OCI-LY7 (cell line): ENCODE measurements at regions not wholly inside any gene's neighbourhood (a gene's known extent, or its start where the extent isn't known, plus 50 kb on each side); places are given as distances from the start of the nearest gene placed in this dataset.

Source experiments
- BruUV-seq: library from RNA; stranded (reverse); fragments of 400-500 nt; replicated peaks from 2 replicates; lab custom pipeline; 2021; lab: Mats Ljungman, UMichigan
- CTCF ChIA-PET: fragments of 300-600 bp; sonication (Branson Sonifier 250); formaldehyde crosslinking; loops from one replicate; lab custom pipeline; 2022; ENCODE audit warnings: antibody characterized with exemption; ENCODE audit not compliant: unreplicated experiment; lab: Charles Lee
- POLR2A ChIA-PET: fragments of 300-600 bp; sonication (Branson Sonifier 250); formaldehyde crosslinking; loops from one replicate; lab custom pipeline; 2022; ENCODE audit warnings: antibody characterized with exemption; lab: Charles Lee
- DNase-seq: peaks from one replicate; pipeline ENCODE4 v3.0.0-alpha.2; 2015; ENCODE audit warnings: low spot score
- H2AFZ ChIP-seq: fragments of 200-600 bp; sonication (generic), shearing (Covaris generic); 2 replicates; pipeline ENCODE4 v1.6.1; 2014; ENCODE audit warnings: mild to moderate bottlenecking, antibody characterized with exemption, low read length, moderate library complexity
- H3K27ac ChIP-seq: fragments of 200-600 bp; sonication (generic); 2 replicates; pipeline ENCODE4 v1.5.1; 2014; ENCODE audit warnings: mixed run types, low read depth, mild to moderate bottlenecking, moderate library complexity, low read length, inconsistent platforms; ENCODE audit not compliant: poor library complexity, severe bottlenecking
- H3K36me3 ChIP-seq: fragments of 200-600 bp; sonication (generic); 2 replicates; pipeline ENCODE4 v1.6.1; 2014; ENCODE audit warnings: mild to moderate bottlenecking, antibody characterized with exemption, low read length, moderate library complexity, mixed read lengths; ENCODE audit not compliant: insufficient read depth
- H3K4me1 ChIP-seq: fragments of 200-600 bp; sonication (generic); 2 replicates; pipeline ENCODE4 v1.5.1; 2014; ENCODE audit warnings: mild to moderate bottlenecking, low read length; ENCODE audit not compliant: insufficient read depth, poor library complexity, severe bottlenecking
- H3K4me2 ChIP-seq: fragments of 200-600 bp; sonication (generic); 2 replicates; pipeline ENCODE4 v1.6.1; 2014; ENCODE audit warnings: mild to moderate bottlenecking, low read length
- H3K4me3 ChIP-seq: fragments of 200-600 bp; sonication (generic); 2 replicates; pipeline ENCODE4 v1.5.1; 2014; ENCODE audit warnings: mild to moderate bottlenecking, low read depth, low read length; ENCODE audit not compliant: poor library complexity, severe bottlenecking
- H3K79me2 ChIP-seq: fragments of 200-600 bp; sonication (generic); 2 replicates; pipeline ENCODE4 v1.6.1; 2016; ENCODE audit warnings: low read depth, mild to moderate bottlenecking, low read length, moderate library complexity, mixed read lengths; ENCODE audit not compliant: insufficient read depth
- H3K9me2 ChIP-seq: fragments of 200-600 bp; sonication (generic); 2 replicates; pipeline ENCODE4 v1.6.1; 2016; ENCODE audit warnings: mild to moderate bottlenecking, low read length, mixed read lengths; ENCODE audit not compliant: insufficient read depth
- H3K9me3 ChIP-seq: fragments of 200-600 bp; sonication (generic); 2 replicates; pipeline ENCODE4 v1.6.1; 2014; ENCODE audit warnings: mild to moderate bottlenecking, mixed run types, low read length, mixed read lengths
- H4K20me1 ChIP-seq: fragments of 200-600 bp; sonication (generic); 2 replicates; pipeline ENCODE4 v1.6.1; 2014; ENCODE audit warnings: mild to moderate bottlenecking, antibody characterized with exemption, low read length, moderate library complexity, mixed read lengths; ENCODE audit not compliant: insufficient read depth
- EZH2phosphoT487 ChIP-seq: fragments of 200-600 bp; sonication (generic); IDR thresholded peaks from 2 replicates; pipeline ENCODE4 v1.6.1; 2018; ENCODE audit warnings: low read depth, borderline replicate concordance, mild to moderate bottlenecking, mixed run types, antibody characterized with exemption, low read length, moderate library complexity, mixed read lengths
- intact Hi-C: fragments of 100-400 bp; cut with micrococcal nuclease; formaldehyde crosslinking; loops from one replicate; pipeline ENCODE4 v1.10.0; 2022; ENCODE audit not compliant: unreplicated experiment
- TF ChIP-seq, protein P1 (sequence below): fragments of 200-600 bp; sonication (generic); conservative IDR thresholded peaks from 2 replicates; pipeline ENCODE4 v1.5.1; 2014; ENCODE audit warnings: mild to moderate bottlenecking, antibody characterized with exemption, low read length, moderate library complexity, mixed read lengths

DNA sequence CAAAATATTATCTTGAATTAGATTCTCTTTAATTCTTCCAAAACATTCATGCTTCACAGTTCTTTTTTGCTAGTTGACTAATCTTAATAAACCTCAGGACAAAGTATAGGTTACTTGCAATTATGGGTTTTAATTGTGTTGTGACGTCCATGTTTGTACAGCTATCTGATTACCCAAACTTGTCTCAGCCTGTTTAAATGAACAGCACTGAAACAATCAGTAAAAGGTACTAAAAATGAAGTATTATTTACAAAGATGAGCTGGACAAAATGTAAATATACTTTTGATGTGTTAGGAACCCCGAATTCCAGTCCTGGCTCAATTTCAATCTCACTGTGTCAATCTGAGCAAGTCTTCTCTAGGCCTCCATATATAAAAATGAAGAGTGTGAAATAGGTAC lies 57.4 kb upstream of the SLC6A14 start:
- TF ChIP-seq, protein P1, sequence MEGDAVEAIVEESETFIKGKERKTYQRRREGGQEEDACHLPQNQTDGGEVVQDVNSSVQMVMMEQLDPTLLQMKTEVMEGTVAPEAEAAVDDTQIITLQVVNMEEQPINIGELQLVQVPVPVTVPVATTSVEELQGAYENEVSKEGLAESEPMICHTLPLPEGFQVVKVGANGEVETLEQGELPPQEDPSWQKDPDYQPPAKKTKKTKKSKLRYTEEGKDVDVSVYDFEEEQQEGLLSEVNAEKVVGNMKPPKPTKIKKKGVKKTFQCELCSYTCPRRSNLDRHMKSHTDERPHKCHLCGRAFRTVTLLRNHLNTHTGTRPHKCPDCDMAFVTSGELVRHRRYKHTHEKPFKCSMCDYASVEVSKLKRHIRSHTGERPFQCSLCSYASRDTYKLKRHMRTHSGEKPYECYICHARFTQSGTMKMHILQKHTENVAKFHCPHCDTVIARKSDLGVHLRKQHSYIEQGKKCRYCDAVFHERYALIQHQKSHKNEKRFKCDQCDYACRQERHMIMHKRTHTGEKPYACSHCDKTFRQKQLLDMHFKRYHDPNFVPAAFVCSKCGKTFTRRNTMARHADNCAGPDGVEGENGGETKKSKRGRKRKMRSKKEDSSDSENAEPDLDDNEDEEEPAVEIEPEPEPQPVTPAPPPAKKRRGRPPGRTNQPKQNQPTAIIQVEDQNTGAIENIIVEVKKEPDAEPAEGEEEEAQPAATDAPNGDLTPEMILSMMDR, result no peak
- no peak for TF ChIP-seq EZH2phosphoT487
- Histone ChIP-seq H3K4me1 (no peaks in the 10 kb centered on the region), H3K9me2 (no peaks in the 10 kb centered on the region), H2AFZ (no peak overlapping the region), H3K9me3 (no peaks in the 10 kb centered on the region), H3K4me3 (no peak overlapping the region), H3K79me2 (no peaks in the 10 kb centered on the region), H4K20me1 (no peaks in the 10 kb centered on the region), H3K36me3 (no peaks in the 10 kb centered on the region), H3K27ac (no peak overlapping the region), H3K4me2 (no peak overlapping the region)
- intact Hi-C loops, result no loop called here
- DNase-seq, result no peak
- POLR2A ChIA-PET, result no interaction called here
- CTCF ChIA-PET, result no interaction called here
- BruUV-seq, result no TSS peak

DNA sequence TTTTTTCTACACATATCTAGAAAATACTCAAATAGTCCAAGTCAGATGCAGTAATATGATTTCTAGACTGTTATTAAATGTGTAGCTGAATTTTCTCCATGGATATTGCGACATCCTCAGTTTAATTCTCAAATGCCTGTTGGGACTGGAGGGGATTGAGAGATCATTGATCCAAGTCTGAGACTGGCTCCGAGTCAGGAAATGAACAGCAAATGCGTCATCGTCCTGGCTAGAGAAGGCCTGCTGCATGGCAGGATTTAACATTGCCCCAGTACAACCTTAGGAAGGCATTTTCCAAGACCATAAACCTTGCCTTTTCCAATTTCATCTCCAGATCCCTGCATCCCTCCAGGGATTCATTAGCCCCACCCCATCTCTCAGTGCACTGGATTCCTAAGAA lies 56.6 kb upstream of the SLC6A14 start:
- Histone ChIP-seq H3K4me1 (no peaks in the 10 kb centered on the region), H2AFZ (no peak overlapping the region), H3K9me3 (no peaks in the 10 kb centered on the region), H4K20me1 (no peaks in the 10 kb centered on the region), H3K9me2 (no peaks in the 10 kb centered on the region), H3K4me3 (no peak overlapping the region), H3K36me3 (no peaks in the 10 kb centered on the region), H3K4me2 (no peak overlapping the region), H3K27ac (no peak overlapping the region), H3K79me2 (no peaks in the 10 kb centered on the region)
- ChIA-PET POLR2A (no interaction called here), CTCF (no interaction called here)
- DNase-seq, result no peak
- intact Hi-C loops, result no loop called here
- BruUV-seq, result no TSS peak
- TF ChIP-seq, protein P1, result no peak
- TF ChIP-seq EZH2phosphoT487, result no peak

DNA sequence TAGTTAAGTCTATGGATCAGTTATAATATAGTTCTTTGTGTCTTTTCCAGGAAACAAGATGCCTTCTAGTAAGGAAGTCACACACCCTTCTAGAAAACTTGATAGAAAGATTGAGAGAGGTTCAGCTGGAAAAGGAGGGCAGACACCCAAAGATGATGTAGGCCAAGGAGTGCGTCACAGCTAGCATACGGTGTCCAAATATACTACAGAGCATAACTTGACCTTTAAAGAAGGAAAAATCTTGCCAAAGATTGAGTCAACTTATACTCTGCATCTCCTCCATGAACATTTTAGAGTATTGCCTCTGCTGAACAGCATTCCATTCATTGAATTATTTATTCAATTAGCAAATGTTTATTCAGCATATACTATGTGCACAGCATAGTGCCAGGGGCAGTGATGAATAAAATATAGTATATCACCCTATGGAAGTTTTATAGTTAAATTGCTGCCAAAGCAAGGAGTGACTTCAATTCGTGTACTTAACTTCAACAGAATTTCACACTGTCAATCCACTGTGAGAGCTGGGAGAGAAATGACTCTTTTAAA lies 51.9 kb upstream of the SLC6A14 start:
- Histone ChIP-seq H3K4me3 (no peak overlapping the region), H3K4me1 (no peaks in the 10 kb centered on the region), H3K9me3 (no peaks in the 10 kb centered on the region), H3K36me3 (no peaks in the 10 kb centered on the region), H3K79me2 (no peaks in the 10 kb centered on the region), H4K20me1 (no peaks in the 10 kb centered on the region), H3K4me2 (no peak overlapping the region), H3K27ac (no peak overlapping the region), H3K9me2 (no peaks in the 10 kb centered on the region), H2AFZ (no peak overlapping the region)
- TF ChIP-seq EZH2phosphoT487, result no peak
- TF ChIP-seq, protein P1, result no peak
- ChIA-PET POLR2A (no interaction called here), CTCF (no interaction called here)
- intact Hi-C loops, result no loop called here
- BruUV-seq, result no TSS peak
- no peak for DNase-seq
